ENCODE measurements at regions not wholly inside any gene's neighbourhood (a gene's known extent, or its start where the extent isn't known, plus 50 kb on each side); places are given as distances from the start of the nearest gene placed in this dataset.

DNA sequence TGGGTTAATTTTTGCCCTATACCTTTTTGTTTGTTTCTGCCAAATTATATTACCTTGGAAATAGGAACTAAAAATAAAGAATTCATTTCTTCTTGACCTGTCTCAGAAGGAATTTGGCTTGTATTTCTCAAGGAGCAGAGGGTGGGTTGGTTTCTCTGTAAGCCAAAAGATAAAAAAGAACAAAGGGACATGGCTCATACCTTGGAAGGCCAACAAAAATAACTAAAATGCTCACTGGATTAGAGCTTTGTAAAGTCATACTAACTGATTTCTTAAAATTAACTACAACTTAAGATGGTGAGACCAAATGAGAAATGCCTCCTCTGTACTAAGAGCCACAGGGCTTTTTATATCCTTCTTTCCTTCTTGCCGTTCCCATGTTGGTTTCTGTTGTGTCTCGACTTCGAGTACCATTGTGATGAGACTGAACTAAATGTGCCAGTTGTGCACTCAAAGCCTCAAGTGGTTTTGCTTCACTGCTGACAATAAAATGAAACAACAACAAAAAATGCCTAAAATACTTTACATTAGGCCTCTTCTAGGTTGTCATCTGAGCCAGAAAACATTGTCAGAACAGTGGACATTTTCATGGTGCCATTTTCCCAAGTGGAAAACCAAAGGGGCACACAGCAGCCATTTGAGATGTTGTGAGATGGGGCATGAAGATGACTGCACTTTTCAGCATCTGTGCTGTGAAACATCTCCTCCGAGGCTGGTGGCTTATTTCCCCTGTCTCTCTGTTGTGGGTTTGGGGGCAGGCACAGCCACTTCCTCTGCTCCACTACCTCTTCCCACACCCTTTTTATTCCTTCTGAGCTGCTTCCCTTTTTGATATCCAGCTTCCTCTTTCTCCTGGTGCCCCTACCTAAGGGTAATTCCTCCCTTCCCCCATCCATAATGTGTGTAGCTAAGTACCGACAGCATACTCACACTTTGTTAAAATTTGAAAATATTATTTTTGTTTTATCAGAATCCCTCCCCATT lies 51.8 kb upstream of the AGR3 start:
- intact Hi-C loops (cut with DNase I) = no loop called here
- Histone ChIP-seq H3K27ac (no peak overlapping the region), H3K4me3 (no peak overlapping the region), H3K36me3 (no peaks in the 10 kb centered on the region), H3K27me3 (no peaks in the 10 kb centered on the region), H3K4me1 (peaks cover 0 to 12% (median 6%) of the 10 kb centered on the region in 4 donors), H3K9me3 (no peaks in the 10 kb centered on the region)
- 52 to 89% methylated on average over 5 of the region's 5 CpGs for WGBS, 2 donors
- TF ChIP-seq EP300 (IDR thresholded peaks at IDR 0.05) = no peak
- no peak for TF ChIP-seq POLR2A (IDR thresholded peaks at IDR 0.05)
- no peak for TF ChIP-seq POLR2AphosphoS5 (IDR thresholded peaks at IDR 0.05)
- TF ChIP-seq, protein P1, sequence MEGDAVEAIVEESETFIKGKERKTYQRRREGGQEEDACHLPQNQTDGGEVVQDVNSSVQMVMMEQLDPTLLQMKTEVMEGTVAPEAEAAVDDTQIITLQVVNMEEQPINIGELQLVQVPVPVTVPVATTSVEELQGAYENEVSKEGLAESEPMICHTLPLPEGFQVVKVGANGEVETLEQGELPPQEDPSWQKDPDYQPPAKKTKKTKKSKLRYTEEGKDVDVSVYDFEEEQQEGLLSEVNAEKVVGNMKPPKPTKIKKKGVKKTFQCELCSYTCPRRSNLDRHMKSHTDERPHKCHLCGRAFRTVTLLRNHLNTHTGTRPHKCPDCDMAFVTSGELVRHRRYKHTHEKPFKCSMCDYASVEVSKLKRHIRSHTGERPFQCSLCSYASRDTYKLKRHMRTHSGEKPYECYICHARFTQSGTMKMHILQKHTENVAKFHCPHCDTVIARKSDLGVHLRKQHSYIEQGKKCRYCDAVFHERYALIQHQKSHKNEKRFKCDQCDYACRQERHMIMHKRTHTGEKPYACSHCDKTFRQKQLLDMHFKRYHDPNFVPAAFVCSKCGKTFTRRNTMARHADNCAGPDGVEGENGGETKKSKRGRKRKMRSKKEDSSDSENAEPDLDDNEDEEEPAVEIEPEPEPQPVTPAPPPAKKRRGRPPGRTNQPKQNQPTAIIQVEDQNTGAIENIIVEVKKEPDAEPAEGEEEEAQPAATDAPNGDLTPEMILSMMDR (IDR thresholded peaks at IDR 0.05) = no peak
- no peak for DNase-seq

DNA sequence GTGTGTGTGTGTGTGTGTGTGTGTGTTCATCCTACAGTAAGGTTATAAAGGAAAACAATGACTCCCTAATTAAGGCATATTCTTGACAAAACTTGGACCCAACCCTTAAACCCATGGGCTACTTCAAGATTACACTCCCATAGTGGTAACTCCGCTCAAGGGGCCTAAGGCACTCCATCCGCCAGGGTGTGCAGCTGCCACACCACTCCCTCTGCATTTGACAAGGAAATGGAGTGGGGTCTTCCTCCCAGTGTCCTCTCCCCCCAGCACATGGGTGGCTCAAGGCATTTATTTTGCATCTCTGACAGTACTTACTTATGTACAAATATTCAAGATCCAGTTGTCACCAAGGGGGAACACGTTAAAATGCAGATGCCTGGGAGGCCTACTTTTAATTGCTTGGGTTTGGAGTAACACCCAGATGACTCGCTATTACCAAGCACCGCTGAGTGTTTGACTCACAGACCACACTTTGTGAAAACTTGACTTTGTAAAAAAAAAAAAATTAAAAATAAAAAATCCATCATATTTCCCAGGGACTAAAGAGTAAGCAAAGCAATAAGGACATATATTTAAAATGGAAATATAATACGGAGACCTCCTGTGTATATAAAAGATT lies 53.0 kb upstream of the AGR3 start:
- Histone ChIP-seq H3K4me1 (peaks cover 0 to 12% (median 6%) of the 10 kb centered on the region in 4 donors), H3K9me3 (no peaks in the 10 kb centered on the region), H3K4me3 (no peak overlapping the region), H3K27ac (no peak overlapping the region), H3K36me3 (no peaks in the 10 kb centered on the region), H3K27me3 (no peaks in the 10 kb centered on the region)
- intact Hi-C loops (cut with DNase I) = no loop called here
- DNase-seq = no peak
- TF ChIP-seq, protein P1 (IDR thresholded peaks at IDR 0.05) = no peak
- no peak for TF ChIP-seq POLR2A (IDR thresholded peaks at IDR 0.05)
- TF ChIP-seq EP300 (IDR thresholded peaks at IDR 0.05) = no peak
- no peak for TF ChIP-seq POLR2AphosphoS5 (IDR thresholded peaks at IDR 0.05)
- WGBS, 2 donors = 45 to 77% methylated on average over 6 of the region's 6 CpGs

DNA sequence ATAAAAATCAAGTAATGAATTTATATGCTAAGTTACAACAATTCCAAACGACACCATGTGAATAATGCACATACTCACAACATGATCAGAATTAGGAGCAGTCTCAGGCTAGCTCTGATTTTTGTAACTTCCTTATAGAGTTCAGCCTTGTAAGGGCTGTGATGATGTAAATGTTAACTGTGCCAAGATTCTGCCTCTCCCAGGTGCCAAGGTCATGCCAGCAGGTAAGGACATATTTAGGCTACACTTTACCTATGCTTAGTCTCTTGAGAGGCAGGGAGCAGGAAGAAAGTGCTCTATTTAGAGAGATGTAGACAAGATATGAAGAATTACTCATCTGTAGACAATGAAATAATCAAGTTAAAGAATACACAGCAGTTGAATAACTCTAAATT lies 53.6 kb upstream of the AGR3 start:
- no peak overlapping the region for H3K27ac ChIP-seq
- intact Hi-C loops (cut with DNase I) = no loop called here
- TF ChIP-seq EP300 (IDR thresholded peaks at IDR 0.05) (no peak), POLR2AphosphoS5 (IDR thresholded peaks at IDR 0.05) (no peak), POLR2A (IDR thresholded peaks at IDR 0.05) (no peak)
- TF ChIP-seq, protein P1 (IDR thresholded peaks at IDR 0.05) = no peak

DNA sequence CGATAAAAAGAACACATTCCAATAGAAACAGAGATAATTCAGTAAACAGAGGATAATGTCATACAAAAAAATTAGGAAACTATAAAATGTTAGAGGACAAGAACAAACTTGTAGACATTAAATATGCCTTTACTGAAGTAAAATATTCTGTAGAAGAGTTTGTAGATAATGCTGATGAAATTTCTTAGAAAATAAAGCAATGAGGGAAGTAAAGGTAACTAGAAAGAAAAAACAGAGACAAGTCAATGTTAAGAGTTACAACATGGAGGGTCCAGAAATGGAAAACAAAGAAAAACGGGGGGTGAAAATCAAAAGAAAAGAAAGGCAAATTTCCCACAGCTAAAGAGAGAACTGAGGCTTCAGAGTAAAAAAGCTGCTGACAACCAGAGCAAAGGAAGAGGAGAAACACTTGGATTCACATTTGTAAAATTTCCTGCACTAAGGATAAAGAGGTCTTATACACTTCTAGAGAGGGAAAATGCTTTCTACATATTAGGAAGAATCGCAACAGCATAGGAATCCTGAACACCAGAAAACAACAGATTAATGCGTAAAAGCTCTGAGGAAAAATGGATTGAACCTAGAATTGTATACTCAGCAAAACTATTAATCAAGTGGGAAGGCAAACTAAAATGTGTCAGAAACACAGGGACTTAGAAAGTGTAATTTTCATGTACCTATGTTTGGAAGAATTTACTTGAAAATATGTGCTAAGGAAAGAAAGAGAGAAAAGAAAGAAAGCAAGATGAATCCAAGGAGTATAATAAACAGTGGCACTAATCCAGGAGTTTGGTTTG lies 55.0 kb upstream of the AGR3 start:
- Histone ChIP-seq H3K27ac (no peak overlapping the region), H3K4me3 (no peak overlapping the region), H3K9me3 (no peaks in the 10 kb centered on the region), H3K27me3 (no peaks in the 10 kb centered on the region), H3K4me1 (peaks cover 0 to 12% (median 6%) of the 10 kb centered on the region in 4 donors), H3K36me3 (no peaks in the 10 kb centered on the region)
- TF ChIP-seq POLR2A (IDR thresholded peaks at IDR 0.05) (no peak), POLR2AphosphoS5 (IDR thresholded peaks at IDR 0.05) (no peak), EP300 (IDR thresholded peaks at IDR 0.05) (no peak)
- TF ChIP-seq, protein P1 (IDR thresholded peaks at IDR 0.05) = no peak
- intact Hi-C loops (cut with DNase I) = no loop called here
- DNase-seq = no peak
- 92 to 96% methylated on average over 4 of the region's 4 CpGs for WGBS, 2 donors

More for the DNA sequence above, 53.6 kb upstream of the AGR3 start:
- DNase-seq = no peak
- Histone ChIP-seq H3K9me3 (no peaks in the 10 kb centered on the region), H3K4me1 (peaks cover 0 to 12% (median 6%) of the 10 kb centered on the region in 4 donors), H3K27me3 (no peaks in the 10 kb centered on the region), H3K36me3 (no peaks in the 10 kb centered on the region), H3K4me3 (no peak overlapping the region)
- WGBS, 2 donors = 20 to 67% methylated on average over 1 of the region's 1 CpG

All from sigmoid colon (tissue), 6 donors.